GM12874 (cell line): ENCODE measurements at regions not wholly inside any gene's neighbourhood (a gene's known extent, or its start where the extent isn't known, plus 50 kb on each side); places are given as distances from the start of the nearest gene placed in this dataset.

Experiments used
- CTCF ChIP-seq: IDR thresholded peaks from 2 replicates; pipeline ENCODE4 v1.5.1; 2011; ENCODE audit warnings: low read depth, mild to moderate bottlenecking, control low read depth, low read length, moderate library complexity; ENCODE audit not compliant: insufficient read depth

- TF ChIP-seq CTCF = no peak
Observed at GRCh38 chr13:73684750-73685149, 449.5 kb downstream of the KLF12 start.

GRCh38 chr13:73684286-73684685, 449.9 kb downstream of the KLF12 start:
- no peak for TF ChIP-seq CTCF

GRCh38 chr13:73683746-73684145, 450.5 kb downstream of the KLF12 start:
- TF ChIP-seq CTCF = no peak

- TF ChIP-seq CTCF = no peak
Observed at GRCh38 chr13:73681779-73682178, 452.4 kb downstream of the KLF12 start.

- TF ChIP-seq CTCF = no peak
Observed at GRCh38 chr13:73681015-73681414, 453.2 kb downstream of the KLF12 start.

GRCh38 chr13:73677048-73677601, 457.1 kb downstream of the KLF12 start:
- TF ChIP-seq CTCF = no peak

- no peak for TF ChIP-seq CTCF
Observed at GRCh38 chr13:73676550-73677047, 457.6 kb downstream of the KLF12 start.
